Neural progenitor cell (in vitro differentiated cells): ENCODE measurements at regions not wholly inside any gene's neighbourhood (a gene's known extent, or its start where the extent isn't known, plus 50 kb on each side); places are given as distances from the start of the nearest gene placed in this dataset.

ENCODE experiments used
- DNase-seq: peaks from one replicate; pipeline ENCODE4 v3.0.0-alpha.2; 2016; ENCODE audit warnings: low spot score
- H2AFZ ChIP-seq: fragments of 200-600 bp; sonication (generic); replicated peaks from 2 replicates; pipeline ENCODE4 v1.6.1; 2016; ENCODE audit warnings: antibody characterized with exemption
- H3F3A ChIP-seq: fragments of 200-600 bp; sonication (generic); 2 replicates; pipeline ENCODE4 v1.6.1; 2016; ENCODE audit warnings: antibody characterized with exemption, low read depth
- H3K27ac ChIP-seq: fragments of 200-600 bp; sonication (generic); 2 replicates; pipeline ENCODE4 v1.5.1; 2016; ENCODE audit warnings: mild to moderate bottlenecking
- H3K27me3 ChIP-seq: fragments of 200-600 bp; sonication (generic); 2 replicates; pipeline ENCODE4 v1.6.1; 2016; ENCODE audit warnings: mild to moderate bottlenecking, moderate library complexity
- H3K36me3 ChIP-seq: fragments of 200-600 bp; sonication (generic); 2 replicates; pipeline ENCODE4 v1.5.1; 2016
- H3K4me1 ChIP-seq: fragments of 200-600 bp; sonication (generic); 2 replicates; pipeline ENCODE4 v1.6.1; 2016; ENCODE audit warnings: mixed run types
- H3K4me2 ChIP-seq: fragments of 200-600 bp; sonication (generic); 2 replicates; pipeline ENCODE4 v1.6.1; 2016
- H3K4me3 ChIP-seq: fragments of 200-600 bp; sonication (generic); 2 replicates; pipeline ENCODE4 v1.5.1; 2016
- H3K79me2 ChIP-seq: fragments of 200-600 bp; sonication (generic); 2 replicates; pipeline ENCODE4 v1.6.1; 2016; ENCODE audit warnings: low read depth
- H3K9ac ChIP-seq: fragments of 200-600 bp; sonication (generic); 2 replicates; pipeline ENCODE4 v1.6.1; 2016
- H3K9me3 ChIP-seq: fragments of 200-600 bp; sonication (generic); 2 replicates; pipeline ENCODE4 v1.5.1; 2016; ENCODE audit warnings: low read depth
- H4K20me1 ChIP-seq: fragments of 200-600 bp; sonication (generic); 2 replicates; pipeline ENCODE4 v1.6.1; 2016; ENCODE audit warnings: low read depth
- H3K27ac Mint-ChIP-seq: 3 replicates; pipeline ENCODE4 v1.8.0; 2021; ENCODE audit warnings: mixed read lengths
- H3K27me3 Mint-ChIP-seq: 2 replicates; pipeline ENCODE4 v1.8.0; 2022; ENCODE audit warnings: low read depth, mild to moderate bottlenecking, inconsistent platforms, moderate library complexity, mixed read lengths; ENCODE audit not compliant: insufficient read depth
- H3K36me3 Mint-ChIP-seq: 3 replicates; pipeline ENCODE4 v1.8.0; 2021; ENCODE audit warnings: mixed read lengths
- H3K4me1 Mint-ChIP-seq: 3 replicates; pipeline ENCODE4 v1.8.0; 2021; ENCODE audit warnings: mixed read lengths
- H3K4me3 Mint-ChIP-seq: 3 replicates; pipeline ENCODE4 v1.8.0; 2021; ENCODE audit warnings: mild to moderate bottlenecking, moderate library complexity, mixed read lengths
- H3K9me3 Mint-ChIP-seq: 3 replicates; pipeline ENCODE4 v1.8.0; 2020; ENCODE audit warnings: mixed read lengths
- CTCF ChIP-seq: fragments of 200-600 bp; sonication (generic); IDR thresholded peaks from 2 replicates; pipeline ENCODE4 v1.5.1; 2017; ENCODE audit warnings: antibody characterized with exemption, mild to moderate bottlenecking
- EZH2 ChIP-seq: fragments of 200-600 bp; sonication (generic); IDR thresholded peaks from 2 replicates; pipeline ENCODE4 v1.6.1; 2017; ENCODE audit warnings: antibody characterized with exemption, mild to moderate bottlenecking, moderate library complexity
- EZH2phosphoT487 ChIP-seq: fragments of 200-600 bp; sonication (generic); IDR thresholded peaks from 2 replicates; pipeline ENCODE4 v1.6.1; 2017; ENCODE audit warnings: antibody characterized with exemption

GRCh38 chr10:44206127-44206818 lies 178.6 kb downstream of the CXCL12 start:
- Histone ChIP-seq H4K20me1 (no peaks in the 10 kb centered on the region), H3K9ac (no peak overlapping the region), H3F3A (peaks cover 26% of the 10 kb centered on the region), H3K27me3 (no peaks in the 10 kb centered on the region), H3K36me3 (no peaks in the 10 kb centered on the region), H2AFZ (peak overlapping the region; percentile 36), H3K4me3 (no peak overlapping the region), H3K9me3 (no peaks in the 10 kb centered on the region), H3K4me2 (peak overlapping the region; percentile 26), H3K27ac (peak overlapping the region; percentile 81), H3K4me1 (peaks cover 48% of the 10 kb centered on the region), H3K79me2 (no peaks in the 10 kb centered on the region)
- TF ChIP-seq EZH2phosphoT487 (no peak), CTCF (no peak), EZH2 (no peak)
- peaks cover 36% of the 10 kb centered on the region for H3K4me1 Mint-ChIP-seq
- H3K9me3 Mint-ChIP-seq: peaks cover 8% of the 10 kb centered on the region
- H3K27me3 Mint-ChIP-seq: peaks cover 12% of the 10 kb centered on the region
- peak overlapping the region; percentile 74 for H3K27ac Mint-ChIP-seq
- no peak for DNase-seq
- no peak overlapping the region for H3K4me3 Mint-ChIP-seq
- no peaks in the 10 kb centered on the region for H3K36me3 Mint-ChIP-seq

GRCh38 chr10:44205067-44205466 lies 179.8 kb downstream of the CXCL12 start:
- no peaks in the 10 kb centered on the region for H4K20me1 ChIP-seq
- H3K4me3 ChIP-seq: peak overlapping the region; percentile 1
- no peaks in the 10 kb centered on the region for H3K9me3 ChIP-seq
- no peaks in the 10 kb centered on the region for H3K79me2 ChIP-seq
- no peaks in the 10 kb centered on the region for H3K36me3 Mint-ChIP-seq
- no peaks in the 10 kb centered on the region for H3K27me3 ChIP-seq
- H3K4me2 ChIP-seq: peak overlapping the region; percentile 60
- H3K9ac ChIP-seq: no peak overlapping the region
- H3K27ac ChIP-seq: peak overlapping the region; percentile 81
- H3K9me3 Mint-ChIP-seq: peaks cover 12% of the 10 kb centered on the region
- H3K36me3 ChIP-seq: no peaks in the 10 kb centered on the region
- H3K4me1 Mint-ChIP-seq: peaks cover 31% of the 10 kb centered on the region
- H3K27me3 Mint-ChIP-seq: peaks cover 12% of the 10 kb centered on the region
- peaks cover 22% of the 10 kb centered on the region for H3F3A ChIP-seq
- H3K27ac Mint-ChIP-seq: no peak overlapping the region
- H3K4me3 Mint-ChIP-seq: no peak overlapping the region
- no peak overlapping the region for H2AFZ ChIP-seq
- DNase-seq: peak; percentile 61
- H3K4me1 ChIP-seq: peaks cover 36% of the 10 kb centered on the region
- TF ChIP-seq EZH2 (no peak), CTCF (no peak), EZH2phosphoT487 (no peak)

- no peak overlapping the region for H3K27ac Mint-ChIP-seq
- no peak overlapping the region for H3K27ac ChIP-seq
- peaks cover 10% of the 10 kb centered on the region for H3K27me3 Mint-ChIP-seq
Measured at GRCh38 chr10:44203535-44203934, 181.4 kb downstream of the CXCL12 start.

More at GRCh38 chr10:44203535-44203934, 181.4 kb downstream of the CXCL12 start:
- peaks cover 19% of the 10 kb centered on the region for H3K4me1 Mint-ChIP-seq
- H3K9me3 Mint-ChIP-seq: peaks cover 12% of the 10 kb centered on the region
- H3K36me3 ChIP-seq: no peaks in the 10 kb centered on the region
- no peak overlapping the region for H3K4me3 ChIP-seq
- H3K9me3 ChIP-seq: no peaks in the 10 kb centered on the region
- no peak for TF ChIP-seq CTCF
- no peak for TF ChIP-seq EZH2phosphoT487
- no peak for TF ChIP-seq EZH2
- H3K4me2 ChIP-seq: no peak overlapping the region
- no peaks in the 10 kb centered on the region for H3K79me2 ChIP-seq
- peaks cover 21% of the 10 kb centered on the region for H3F3A ChIP-seq
- H3K36me3 Mint-ChIP-seq: no peaks in the 10 kb centered on the region
- H3K27me3 ChIP-seq: no peaks in the 10 kb centered on the region
- no peak overlapping the region for H2AFZ ChIP-seq
- DNase-seq: no peak
- peaks cover 23% of the 10 kb centered on the region for H3K4me1 ChIP-seq
- peak overlapping the region; percentile 27 for H3K4me3 Mint-ChIP-seq
- no peaks in the 10 kb centered on the region for H4K20me1 ChIP-seq
- no peak overlapping the region for H3K9ac ChIP-seq
